HG02943 (cell line): ENCODE measurements at regions not wholly inside any gene's neighbourhood (a gene's known extent, or its start where the extent isn't known, plus 50 kb on each side); places are given as distances from the start of the nearest gene placed in this dataset.
A peak's percentile ranks its signal among the peaks of the same experiment; 100 is the strongest.

Experiments used
- ATAC-seq: cut with Tn5 transposase; IDR thresholded peaks from one replicate; pipeline ENCODE4 v1.9.1; 2021; ENCODE audit warnings: mild to moderate bottlenecking, low read depth, moderate library complexity; ENCODE audit not compliant: unreplicated experiment

DNA sequence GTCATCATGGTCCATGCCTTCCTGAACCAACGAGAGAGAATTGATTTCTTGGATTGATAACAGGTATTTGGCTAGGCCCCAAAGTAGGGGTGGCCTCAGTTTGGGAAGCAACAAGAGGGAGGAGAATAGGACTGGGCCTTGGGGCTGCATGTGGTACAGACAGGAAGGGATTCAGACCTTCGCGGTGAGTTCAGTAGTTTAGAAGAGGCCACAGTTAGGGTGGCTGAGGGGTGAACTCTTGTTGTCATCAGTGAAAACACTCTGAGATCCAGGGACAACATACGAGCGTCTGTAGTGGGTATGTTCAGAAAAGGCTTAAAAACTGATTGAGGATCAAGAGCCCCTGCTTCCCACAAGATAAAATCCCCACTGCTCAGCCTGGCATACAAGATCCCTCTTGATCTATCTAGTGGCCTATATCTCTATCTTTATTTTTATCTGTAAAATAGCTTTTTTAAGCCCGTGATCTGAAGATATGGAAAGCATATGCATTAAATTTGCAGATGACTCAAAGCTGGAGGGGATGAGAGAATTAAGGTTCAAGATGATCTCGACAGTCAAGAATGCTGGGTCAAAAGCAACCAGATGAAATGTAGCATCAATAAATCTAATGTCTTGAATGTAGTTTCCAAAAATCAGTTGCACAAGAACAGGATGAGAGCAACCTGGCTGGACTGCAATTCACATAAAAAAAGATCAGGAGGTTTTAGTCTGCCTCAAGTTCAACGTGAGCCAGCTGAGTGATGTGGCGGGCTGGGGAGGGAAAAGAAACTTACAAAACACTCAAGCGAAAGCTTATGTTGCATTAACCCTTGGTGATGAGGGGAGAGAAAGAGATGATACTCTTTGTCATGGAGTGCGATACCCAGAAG is 221.1 kb upstream of the TLE3 start:
- peak; percentile 20 for ATAC-seq

DNA sequence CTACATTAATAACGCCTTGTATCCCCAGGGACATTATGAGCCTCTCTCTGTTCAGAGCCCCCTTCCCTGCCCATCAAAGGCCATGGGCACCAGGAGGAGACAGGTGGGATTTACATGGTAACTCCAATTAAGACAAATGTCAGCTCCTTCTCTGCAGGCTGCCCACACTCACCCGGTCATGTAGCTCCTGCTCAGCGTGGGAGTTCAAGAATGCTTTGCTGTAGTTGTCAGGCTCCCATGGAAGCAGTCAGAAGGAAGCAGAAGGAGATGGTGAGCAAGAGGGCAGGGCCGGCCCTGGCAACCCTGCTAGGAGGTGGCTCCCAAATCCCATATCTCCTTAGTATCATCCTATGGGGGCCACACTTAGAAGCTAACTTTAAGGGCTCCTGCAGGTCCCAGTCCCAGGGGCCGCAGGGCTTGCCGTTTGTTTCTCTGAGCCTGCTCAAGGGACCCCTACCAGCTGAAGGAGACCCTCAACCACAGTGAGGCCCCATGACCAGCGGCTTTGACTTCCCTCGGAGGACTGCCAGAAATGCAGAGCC is 218.4 kb upstream of the TLE3 start:
- no peak for ATAC-seq

DNA sequence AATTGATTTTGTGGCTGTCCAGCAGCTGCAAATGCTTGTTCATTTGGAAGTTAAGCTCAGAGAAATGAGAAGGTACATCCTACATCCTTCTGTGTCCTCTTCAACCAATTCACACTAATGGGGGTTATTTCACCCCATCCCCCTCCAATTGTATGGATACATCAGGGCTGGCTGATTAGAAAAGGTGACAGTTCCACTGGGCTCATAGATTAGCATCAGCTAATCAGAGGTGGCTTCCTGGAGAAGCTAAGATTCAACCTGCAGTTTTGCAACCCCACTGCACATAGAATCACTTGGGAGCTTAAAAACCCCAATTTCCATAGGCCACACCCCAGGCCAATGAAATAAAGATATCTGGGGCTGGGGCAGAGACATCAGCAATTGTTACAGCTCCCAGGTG is 217.7 kb upstream of the TLE3 start:
- ATAC-seq, result no peak

GRCh38 chr15:70314688-70315087 is 217.0 kb upstream of the TLE3 start:
- no peak for ATAC-seq

DNA sequence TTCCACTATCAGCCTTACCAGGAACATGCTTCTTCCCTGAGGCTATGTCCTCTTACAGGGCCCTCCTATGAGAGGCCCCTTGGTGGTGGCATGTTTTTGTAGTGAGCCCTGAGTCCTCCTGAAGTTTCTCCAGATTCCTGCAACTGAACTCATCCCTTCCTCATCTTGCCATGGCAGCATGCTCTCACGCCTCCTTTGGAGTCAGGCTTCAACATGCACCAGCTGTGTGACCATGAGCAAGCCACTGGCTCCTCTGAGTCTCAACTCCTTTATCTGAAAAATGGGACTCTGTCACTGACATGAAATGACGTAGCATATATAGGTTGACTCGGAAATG is 216.3 kb upstream of the TLE3 start:
- no peak for ATAC-seq

GRCh38 chr15:70313099-70314017 is 215.6 kb upstream of the TLE3 start:
- ATAC-seq, result no peak

DNA sequence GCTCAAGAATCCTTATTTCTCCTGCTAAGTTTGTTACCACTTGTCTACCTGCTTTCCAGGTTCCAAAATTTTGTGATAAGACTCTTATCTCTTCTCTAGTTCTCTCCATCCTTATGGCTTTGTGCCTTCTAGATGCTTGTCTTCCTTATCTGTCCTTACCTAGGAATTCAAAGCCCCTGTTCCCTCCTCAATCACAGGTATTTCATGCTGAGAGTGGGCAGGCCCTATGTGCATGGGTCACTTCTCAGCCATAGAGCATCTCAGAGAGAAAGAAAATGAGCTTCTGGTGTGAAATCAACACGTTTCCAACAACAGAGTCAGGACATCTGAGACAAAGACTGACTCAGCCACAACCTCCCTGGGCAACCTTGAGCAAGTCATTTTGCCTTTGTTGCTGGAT is 214.1 kb upstream of the TLE3 start:
- ATAC-seq, result no peak

GRCh38 chr15:70309716-70310115 is 212.0 kb upstream of the TLE3 start:
- no peak for ATAC-seq

DNA sequence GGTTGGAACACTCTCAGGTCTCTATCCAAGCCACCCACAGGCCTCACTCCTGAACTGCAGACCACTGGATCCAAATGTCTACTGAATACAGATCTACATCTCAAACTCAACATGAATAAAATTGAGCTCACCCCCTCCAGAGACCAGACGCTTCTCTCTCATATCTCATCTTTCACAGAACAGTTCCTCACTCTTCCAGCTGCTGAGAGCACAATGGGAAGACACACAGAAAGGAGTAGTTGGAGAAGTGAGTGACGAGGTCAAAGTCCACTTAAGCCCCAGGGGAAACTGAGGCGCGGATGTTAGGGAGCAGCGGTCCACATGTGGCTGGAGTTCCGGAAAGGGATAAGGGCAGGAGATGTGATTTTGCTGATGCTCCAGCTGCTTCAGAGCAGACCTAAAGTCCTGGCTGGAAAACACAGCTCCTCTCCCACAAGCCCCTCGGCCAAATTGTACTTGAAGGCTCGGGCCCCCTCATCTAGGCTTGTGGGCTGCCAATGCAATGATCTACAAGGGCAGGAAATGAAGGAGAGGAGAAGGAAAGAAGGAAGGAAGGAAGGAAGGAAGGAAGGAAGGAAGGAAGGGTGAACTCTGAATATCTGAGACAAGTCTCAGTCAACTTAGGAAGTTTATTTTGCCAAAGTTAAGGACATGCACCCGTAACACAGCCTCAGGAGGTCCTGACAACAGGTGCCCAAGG is 211.2 kb upstream of the TLE3 start:
- no peak for ATAC-seq

DNA sequence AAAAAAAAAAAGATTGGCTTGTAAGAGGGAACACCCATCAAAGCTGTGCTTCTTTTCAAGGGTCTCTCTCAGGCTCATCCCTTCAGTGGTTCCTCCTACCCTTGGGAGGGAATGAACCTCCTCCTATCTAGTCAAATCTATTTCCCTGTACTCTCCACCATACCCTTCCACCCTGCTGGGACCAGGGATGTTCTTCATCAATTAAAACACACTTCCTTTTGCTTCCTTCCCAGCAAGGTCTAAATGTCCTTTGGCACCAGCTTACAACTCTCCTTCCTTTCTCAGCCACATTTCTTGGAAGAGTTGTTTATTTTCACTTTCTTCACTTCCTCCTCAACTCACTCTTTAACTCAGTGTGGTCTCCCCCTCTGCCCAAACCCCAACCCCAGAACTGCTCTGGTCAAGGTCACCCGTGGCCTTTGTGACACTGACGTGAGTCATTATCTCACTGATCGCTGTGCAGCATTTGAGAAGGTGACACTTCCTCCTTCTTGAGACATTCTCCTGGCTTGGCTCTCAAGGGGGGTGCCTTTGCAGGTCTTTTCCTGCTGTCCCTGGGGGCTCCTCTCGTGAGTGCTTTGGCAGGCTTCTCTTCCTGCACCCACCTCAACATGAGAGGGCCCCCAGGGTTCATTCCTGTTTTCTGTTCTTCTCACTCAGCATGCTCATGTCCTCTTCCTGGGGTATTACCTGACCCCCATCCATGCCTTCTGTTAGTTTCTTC is 210.5 kb upstream of the TLE3 start:
- ATAC-seq, result no peak

GRCh38 chr15:70306582-70306981 is 208.9 kb upstream of the TLE3 start:
- ATAC-seq, result no peak

DNA sequence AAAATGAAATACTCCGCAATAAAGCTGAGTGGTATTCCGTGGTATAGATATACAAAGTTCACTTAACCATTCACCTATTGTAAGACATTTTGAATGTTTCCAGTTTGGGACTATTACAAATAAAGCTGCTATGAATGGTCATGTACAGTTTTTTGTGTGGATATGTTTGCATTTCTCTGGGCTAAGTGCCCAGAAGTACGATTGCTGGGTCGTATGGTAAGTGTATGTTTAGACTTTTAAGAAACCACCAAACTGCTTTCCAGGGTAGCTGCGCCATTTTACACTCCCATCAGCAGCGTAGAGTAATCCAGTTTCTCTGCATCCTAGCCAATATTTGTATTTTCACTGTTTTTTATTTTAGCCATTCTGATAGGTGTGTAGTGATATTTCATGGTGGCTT is 208.4 kb upstream of the TLE3 start:
- ATAC-seq, result no peak

GRCh38 chr15:70303981-70304380 is 206.3 kb upstream of the TLE3 start:
- ATAC-seq, result no peak

- no peak for ATAC-seq
Observed at GRCh38 chr15:70302360-70302759, 204.6 kb upstream of the TLE3 start.

GRCh38 chr15:70301396-70301795 is 203.7 kb upstream of the TLE3 start:
- no peak for ATAC-seq

DNA sequence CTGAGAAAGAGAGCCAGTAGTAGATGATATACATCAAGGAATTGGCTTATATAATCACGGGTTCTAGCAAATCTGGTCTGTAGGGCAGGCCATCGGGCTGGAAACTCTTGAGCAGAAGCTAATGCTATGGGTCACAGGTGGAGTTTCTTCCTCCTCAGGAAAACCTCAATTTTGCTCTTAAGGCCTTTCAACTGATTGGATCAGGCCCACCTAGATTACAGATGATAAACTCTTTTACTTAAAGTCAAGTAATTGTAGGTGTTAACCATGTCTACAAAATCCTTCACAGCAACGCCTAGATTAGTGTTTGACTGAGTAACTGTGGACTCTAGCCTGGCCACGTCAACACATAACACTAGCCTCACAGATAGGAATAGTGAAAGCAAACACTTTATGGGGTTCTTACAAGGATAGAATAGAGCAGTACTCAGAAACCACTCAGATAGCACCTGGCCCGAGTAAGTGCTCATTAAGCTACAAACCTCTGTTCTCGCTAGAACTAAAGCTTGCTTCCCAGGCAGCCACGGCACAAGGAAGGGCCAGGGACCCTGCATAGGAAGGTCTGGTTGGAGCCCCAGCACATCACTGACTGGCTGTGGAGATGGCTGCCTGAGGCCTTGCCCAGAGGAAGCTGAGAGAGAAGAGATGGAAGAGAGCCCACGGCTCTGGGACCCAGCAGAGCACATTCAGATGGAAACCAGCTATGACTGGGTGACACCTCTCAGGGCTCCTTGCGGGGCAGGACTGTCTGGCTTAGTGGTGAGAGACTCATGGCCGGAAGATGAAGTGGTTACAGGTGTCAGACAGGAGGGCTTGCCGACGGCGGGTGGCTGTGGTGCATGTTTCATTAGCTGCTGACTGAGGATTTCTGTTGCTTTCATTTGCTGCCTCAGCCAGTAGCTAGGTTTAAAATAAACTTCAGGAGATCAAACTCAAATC is 202.5 kb upstream of the TLE3 start:
- ATAC-seq, result peak; percentile 95

- ATAC-seq, result no peak
Observed at GRCh38 chr15:70297465-70298058, 199.8 kb upstream of the TLE3 start.

DNA sequence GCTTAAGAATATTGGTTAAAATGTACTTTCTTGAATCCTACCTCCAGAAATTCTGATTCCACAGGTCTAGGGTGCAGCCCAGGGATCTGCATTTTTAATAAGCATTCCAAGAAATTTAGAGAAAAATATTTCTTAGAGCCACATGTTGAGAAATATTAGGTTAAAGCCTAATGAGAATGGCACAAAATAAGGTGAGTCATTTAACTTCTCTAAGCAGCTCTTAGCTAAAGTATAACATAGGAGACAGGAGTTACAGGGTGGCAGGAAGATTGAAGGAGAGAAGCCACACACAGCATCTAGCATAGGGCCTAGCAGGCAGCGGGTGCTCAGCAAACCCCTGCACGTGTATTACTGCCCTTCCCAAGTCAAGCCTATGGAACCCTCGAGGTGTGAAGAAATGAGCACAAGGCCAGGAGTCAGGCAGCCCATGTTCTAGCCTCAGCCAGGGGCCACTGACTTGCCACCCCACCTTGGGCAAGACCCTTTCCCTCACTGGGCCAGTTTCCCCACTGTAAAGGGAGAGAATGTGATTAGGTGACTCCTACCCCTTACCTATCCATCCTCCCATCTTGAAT is 197.1 kb upstream of the TLE3 start:
- no peak for ATAC-seq
